ENCODE measurements at regions not wholly inside any gene's neighbourhood (a gene's known extent, or its start where the extent isn't known, plus 50 kb on each side); places are given as distances from the start of the nearest gene placed in this dataset.

GRCh38 chr20:54837226-54837625 lies 361.8 kb downstream of the DOK5 start:
- Histone ChIP-seq H4K20me1 (ENCODE audit: control insufficient read depth, insufficient read depth, insufficient read length) (no peaks in the 10 kb centered on the region), H2BK15ac (ENCODE audit: low read depth, low read length) (no peak overlapping the region), H3K4me2 (ENCODE audit: insufficient read depth, insufficient read length, low read length) (no peak overlapping the region), H2AK5ac (ENCODE audit: insufficient read length, low read length) (no peak overlapping the region), H3K79me1 (ENCODE audit: insufficient read depth, low read depth, low read length, poor library complexity, severe bottlenecking) (no peaks in the 10 kb centered on the region), H3T11ph (ENCODE audit: low read length) (no peak overlapping the region), H3K4me1 (ENCODE audit: insufficient read depth, low read length) (peaks cover 5% of the 10 kb centered on the region; the same call in 1 of the 2 replicates), H3K56ac (ENCODE audit: insufficient read length, low read depth, low read length) (no peak overlapping the region), H2BK120ac (ENCODE audit: low read depth, low read length, poor library complexity, severe bottlenecking) (no peak overlapping the region), H2AFZ (ENCODE audit: low read length) (no peak overlapping the region), H3K23me2 (ENCODE audit: insufficient read length, low read depth, low read length, poor library complexity, severe bottlenecking) (no peaks in the 10 kb centered on the region), H3K14ac (ENCODE audit: insufficient read depth, low read length) (no peak overlapping the region), H2BK12ac (ENCODE audit: insufficient read length, low read depth, low read length) (no peak overlapping the region), H3K27me3 (ENCODE audit: insufficient read depth, low read length) (no peaks in the 10 kb centered on the region), H4K91ac (ENCODE audit: insufficient read length, low read depth, low read length) (no peak overlapping the region), H3K9me3 (ENCODE audit: control insufficient read depth, low read depth, low read length) (no peaks in the 10 kb centered on the region), H2BK5ac (ENCODE audit: insufficient read length, low read length) (no peak overlapping the region), H3K79me2 (ENCODE audit: insufficient read depth, low read length) (no peaks in the 10 kb centered on the region), H4K8ac (replicated peaks; ENCODE audit: insufficient read length, low read depth, low read length) (no peak overlapping the region), H3K27ac (ENCODE audit: insufficient read length, low read depth, low read length) (no peak overlapping the region), H4K5ac (ENCODE audit: insufficient read length, low read depth, low read length) (no peak overlapping the region), H3K18ac (ENCODE audit: insufficient read length, low read depth, low read length) (no peak overlapping the region), H3K23ac (ENCODE audit: insufficient read length, low read depth, low read length) (no peak overlapping the region), H2BK20ac (ENCODE audit: low read depth, low read length, poor library complexity, severe bottlenecking) (no peak overlapping the region), H3K9ac (ENCODE audit: extremely low read depth, insufficient read length, low read length) (no peak overlapping the region), H3K4ac (ENCODE audit: low read depth, low read length) (no peak overlapping the region)
- DNase-seq = no peak
- Mint-ChIP-seq H3K27me3 (ENCODE audit: low read depth) (no peaks in the 10 kb centered on the region; the same call in 1 of the 2 replicates), H3K4me3 (no peak overlapping the region), H3K9me3 (no peaks in the 10 kb centered on the region), H3K36me3 (ENCODE audit: insufficient read depth in 1 of 3, low read depth in 3 of 3) (no peaks in the 10 kb centered on the region), H3K27ac (no peak overlapping the region), H3K4me1 (peaks cover 10 to 12% of the 10 kb centered on the region in 2 experiments; a peak in 3 of 4 replicates)
- WGBS (ENCODE audit: extremely low coverage, insufficient read length, low lambda C conversion rate) = no CpG with 5 or more reads among the region's 4 CpGs
- TF ChIP-seq CTCF (conservative IDR thresholded peaks at IDR 0.05) = no peak

Data from H9 (cell line).